Suprapubic skin (tissue), 4 donors: ENCODE measurements at regions not wholly inside any gene's neighbourhood (a gene's known extent, or its start where the extent isn't known, plus 50 kb on each side); places are given as distances from the start of the nearest gene placed in this dataset.

Experiments
- DNase-seq, 2 donors: peaks; one replicate each; pipeline ENCODE4 v3.0.0-alpha.2; 2019; ENCODE audit warnings: low spot score in 2 of 2
- H3K27ac ChIP-seq: fragments of 200-600 bp; sonication (generic); one replicate; pipeline ENCODE4 v1.5.1; 2019
- H3K27me3 ChIP-seq: fragments of 200-600 bp; sonication (generic); one replicate; pipeline ENCODE4 v1.5.1; 2019
- H3K36me3 ChIP-seq: fragments of 200-600 bp; sonication (generic); one replicate; pipeline ENCODE4 v1.5.1; 2019
- H3K4me1 ChIP-seq: fragments of 200-600 bp; sonication (generic); one replicate; pipeline ENCODE4 v1.5.1; 2019
- H3K4me3 ChIP-seq: fragments of 200-600 bp; sonication (generic); one replicate; pipeline ENCODE4 v1.5.1; 2019; ENCODE audit warnings: mild to moderate bottlenecking
- H3K9me3 ChIP-seq: fragments of 200-600 bp; sonication (generic); one replicate; pipeline ENCODE4 v1.5.1; 2019
- EP300 ChIP-seq: sonication (generic); formaldehyde crosslinking; IDR thresholded peaks from one replicate; pipeline ENCODE4 v1.6.1; 2017; ENCODE audit warnings: antibody characterized with exemption
- POLR2A ChIP-seq, 2 donors: fragments of 450-650 bp; IDR thresholded peaks; one replicate each; pipeline ENCODE4 v1.6.1; 2017; ENCODE audit warnings: antibody characterized with exemption in 2 of 2, mild to moderate bottlenecking in 2 of 2, moderate library complexity in 2 of 2
- POLR2AphosphoS5 ChIP-seq, 3 donors: sonication (generic); formaldehyde crosslinking; IDR thresholded peaks; one replicate each; pipeline ENCODE4 v1.6.1; 2017; ENCODE audit warnings: antibody characterized with exemption in 3 of 3
- WGBS: methylation state at CpG from one replicate; pipeline ENCODE4 v1.1.5; 2018; 5-methylcytosine and 5-hydroxymethylcytosine counted together
- TF ChIP-seq, protein P1 (sequence below), 2 donors: fragments of 200-600 bp in 1 of 2; fragments of 450-650 bp in 1 of 2; sonication (generic) in 1 of 2; IDR thresholded peaks; one replicate each; pipeline ENCODE4 v1.5.1; 2016 to 2019; ENCODE audit warnings: antibody characterized with exemption in 2 of 2, mild to moderate bottlenecking in 1 of 2, moderate library complexity in 1 of 2

DNA sequence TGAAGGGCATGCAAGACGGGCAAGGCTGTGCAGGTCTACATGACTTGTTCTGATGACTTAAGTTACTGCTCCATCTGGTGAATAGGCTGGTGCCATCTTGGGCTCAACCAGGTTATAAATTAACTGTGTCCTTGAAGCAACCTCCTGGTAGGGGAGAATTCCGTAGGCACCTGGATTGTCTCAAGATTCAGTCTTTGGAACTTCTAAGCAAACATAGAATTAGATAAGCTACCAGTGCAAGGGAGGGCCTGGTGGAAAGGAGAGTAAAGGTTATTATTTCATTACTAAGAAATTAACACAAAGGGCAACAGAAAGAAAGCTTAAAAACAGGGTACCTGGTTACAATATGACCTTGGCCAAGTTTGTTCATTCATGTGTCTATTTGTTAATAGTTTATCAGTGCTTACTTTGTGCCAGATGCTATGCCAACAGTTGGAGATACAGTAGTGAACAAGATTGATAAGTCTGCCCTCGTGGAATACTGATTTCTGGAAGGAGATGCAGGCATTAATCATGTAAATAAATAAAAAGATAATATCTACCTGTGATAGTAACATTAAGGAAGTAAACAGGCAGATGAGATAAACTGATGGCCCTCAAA lies 107.0 kb upstream of the PALS2 start:
- TF ChIP-seq EP300 = no peak
- no peak for TF ChIP-seq POLR2A (IDR thresholded peaks at IDR 0.05)
- no peak for TF ChIP-seq POLR2AphosphoS5 (IDR thresholded peaks at IDR 0.05)
- TF ChIP-seq, protein P1, sequence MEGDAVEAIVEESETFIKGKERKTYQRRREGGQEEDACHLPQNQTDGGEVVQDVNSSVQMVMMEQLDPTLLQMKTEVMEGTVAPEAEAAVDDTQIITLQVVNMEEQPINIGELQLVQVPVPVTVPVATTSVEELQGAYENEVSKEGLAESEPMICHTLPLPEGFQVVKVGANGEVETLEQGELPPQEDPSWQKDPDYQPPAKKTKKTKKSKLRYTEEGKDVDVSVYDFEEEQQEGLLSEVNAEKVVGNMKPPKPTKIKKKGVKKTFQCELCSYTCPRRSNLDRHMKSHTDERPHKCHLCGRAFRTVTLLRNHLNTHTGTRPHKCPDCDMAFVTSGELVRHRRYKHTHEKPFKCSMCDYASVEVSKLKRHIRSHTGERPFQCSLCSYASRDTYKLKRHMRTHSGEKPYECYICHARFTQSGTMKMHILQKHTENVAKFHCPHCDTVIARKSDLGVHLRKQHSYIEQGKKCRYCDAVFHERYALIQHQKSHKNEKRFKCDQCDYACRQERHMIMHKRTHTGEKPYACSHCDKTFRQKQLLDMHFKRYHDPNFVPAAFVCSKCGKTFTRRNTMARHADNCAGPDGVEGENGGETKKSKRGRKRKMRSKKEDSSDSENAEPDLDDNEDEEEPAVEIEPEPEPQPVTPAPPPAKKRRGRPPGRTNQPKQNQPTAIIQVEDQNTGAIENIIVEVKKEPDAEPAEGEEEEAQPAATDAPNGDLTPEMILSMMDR (IDR thresholded peaks at IDR 0.05) = no peak
- Histone ChIP-seq H3K4me1 (no peaks in the 10 kb centered on the region), H3K9me3 (no peaks in the 10 kb centered on the region), H3K36me3 (no peaks in the 10 kb centered on the region), H3K4me3 (no peak overlapping the region), H3K27me3 (no peaks in the 10 kb centered on the region), H3K27ac (no peak overlapping the region)
- DNase-seq = no peak
- WGBS = 62% methylated on average over 3 of the region's 3 CpGs

DNA sequence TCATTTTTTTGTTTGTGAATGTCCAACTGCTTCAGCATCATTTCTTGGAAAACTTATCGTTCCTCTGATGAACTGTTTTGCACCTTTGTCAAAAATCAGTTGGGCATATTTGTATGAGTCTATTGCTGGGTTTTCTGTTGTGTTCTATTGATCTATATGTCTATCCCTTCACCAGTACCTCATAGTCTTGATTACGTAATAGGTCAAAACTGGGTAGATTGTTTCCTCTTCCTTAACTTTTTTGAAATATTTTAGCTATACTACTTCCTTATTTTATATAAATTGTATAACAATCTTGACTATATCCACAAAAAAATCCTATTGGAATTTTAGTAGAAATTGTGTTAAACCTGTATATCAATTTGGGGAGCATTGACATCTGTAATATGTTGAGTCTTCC lies 104.1 kb upstream of the PALS2 start:
- Histone ChIP-seq H3K27ac (no peak overlapping the region), H3K36me3 (no peaks in the 10 kb centered on the region), H3K4me1 (no peaks in the 10 kb centered on the region), H3K27me3 (no peaks in the 10 kb centered on the region), H3K9me3 (no peaks in the 10 kb centered on the region), H3K4me3 (no peak overlapping the region)
- 87% methylated on average over 2 of the region's 2 CpGs for WGBS
- TF ChIP-seq POLR2A (IDR thresholded peaks at IDR 0.05) (no peak), EP300 (no peak), POLR2AphosphoS5 (IDR thresholded peaks at IDR 0.05) (no peak)
- TF ChIP-seq, protein P1 (IDR thresholded peaks at IDR 0.05) = no peak
- no peak for DNase-seq

DNA sequence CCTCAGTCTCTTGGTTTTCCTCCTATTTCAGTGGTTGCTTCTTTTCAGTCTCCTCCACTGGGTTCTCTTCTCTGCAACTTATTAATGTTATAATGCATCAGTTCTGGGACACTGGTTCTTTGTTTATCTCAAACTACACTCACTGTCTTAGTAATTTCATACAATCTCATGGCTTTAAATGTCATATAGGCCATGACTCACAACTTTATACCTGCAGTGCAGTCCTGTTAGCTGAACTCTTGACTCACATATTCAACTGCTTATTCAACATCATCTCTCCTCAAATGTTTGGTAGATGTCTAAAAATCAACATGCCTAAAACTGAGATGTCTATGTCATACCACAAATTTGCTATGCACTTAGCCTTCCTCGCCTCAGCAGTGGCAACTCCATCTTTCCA lies 101.2 kb upstream of the PALS2 start:
- Histone ChIP-seq H3K4me3 (no peak overlapping the region), H3K27ac (no peak overlapping the region), H3K4me1 (peaks cover under 1% of the 10 kb centered on the region), H3K36me3 (no peaks in the 10 kb centered on the region), H3K9me3 (no peaks in the 10 kb centered on the region), H3K27me3 (no peaks in the 10 kb centered on the region)
- WGBS = 87% methylated on average over 1 of the region's 1 CpG
- DNase-seq = no peak
- no peak for TF ChIP-seq EP300
- TF ChIP-seq POLR2AphosphoS5 (IDR thresholded peaks at IDR 0.05) = no peak
- TF ChIP-seq, protein P1 (IDR thresholded peaks at IDR 0.05) = no peak
- TF ChIP-seq POLR2A (IDR thresholded peaks at IDR 0.05) = no peak

DNA sequence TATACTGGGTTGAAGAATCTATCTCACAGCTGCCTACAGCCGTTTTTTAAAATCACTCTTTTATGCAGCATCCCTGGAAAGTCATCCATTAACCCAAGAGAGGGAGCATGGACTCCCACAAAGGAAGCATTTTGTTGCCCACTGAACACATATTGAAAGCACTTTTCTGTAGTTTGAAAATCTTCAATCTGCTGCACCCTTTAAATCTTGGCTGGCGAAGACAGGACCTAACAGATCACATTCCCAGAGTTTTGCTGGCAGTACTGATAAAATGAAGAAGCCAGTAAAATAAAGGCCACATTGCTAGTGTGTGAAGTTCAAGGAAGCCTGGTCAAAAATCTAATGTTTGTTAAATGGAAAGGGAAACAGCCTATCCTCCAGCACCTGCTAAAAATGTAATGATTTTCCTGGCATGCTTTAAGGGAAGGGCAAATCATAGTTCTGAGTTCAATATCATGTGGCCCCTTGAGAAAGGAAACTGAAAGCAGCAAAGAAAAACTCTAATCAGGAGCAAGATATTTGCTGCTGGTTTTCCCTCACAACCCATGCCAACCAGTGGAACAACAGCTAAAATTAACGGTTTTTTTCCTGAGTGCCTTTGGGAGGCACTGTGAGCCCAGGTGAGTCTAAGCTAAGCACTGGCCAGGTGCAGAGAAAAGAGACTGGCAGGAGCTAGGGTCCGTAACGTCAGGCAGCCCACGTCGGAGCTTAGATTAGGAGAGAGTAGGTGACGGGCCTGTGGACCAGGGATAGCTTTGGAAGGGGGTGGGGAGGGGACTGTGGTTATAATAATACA lies 97.9 kb upstream of the PALS2 start:
- H3K4me1 ChIP-seq = peaks cover 10% of the 10 kb centered on the region
- DNase-seq = no peak
- 75% methylated on average over 8 of the region's 8 CpGs for WGBS

DNA sequence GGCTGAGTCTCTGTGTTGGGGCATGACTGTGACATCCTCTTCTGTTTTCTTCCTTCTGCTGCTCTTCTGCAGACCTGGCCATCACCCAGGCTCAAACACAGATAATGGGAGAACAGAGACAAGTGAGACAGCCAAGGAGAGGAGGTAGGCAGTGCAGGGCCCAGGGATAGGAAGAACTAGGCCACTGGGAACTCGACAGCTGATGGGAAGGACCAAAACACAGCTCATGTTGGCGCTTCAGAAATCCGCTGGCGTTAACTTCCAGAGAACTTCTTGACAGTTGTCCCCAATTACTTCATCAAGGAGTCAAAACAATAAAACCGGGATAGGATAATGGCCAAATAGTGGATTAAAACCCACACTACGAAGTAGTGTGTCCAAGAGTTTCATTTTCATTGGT lies 97.0 kb upstream of the PALS2 start:
- Histone ChIP-seq H3K36me3 (no peaks in the 10 kb centered on the region), H3K27ac (no peak overlapping the region), H3K4me1 (peaks cover 10% of the 10 kb centered on the region), H3K4me3 (no peak overlapping the region), H3K9me3 (no peaks in the 10 kb centered on the region), H3K27me3 (no peaks in the 10 kb centered on the region)
- DNase-seq = no peak
- TF ChIP-seq, protein P1 (IDR thresholded peaks at IDR 0.05) = no peak
- TF ChIP-seq EP300 (no peak), POLR2AphosphoS5 (IDR thresholded peaks at IDR 0.05) (no peak), POLR2A (IDR thresholded peaks at IDR 0.05) (no peak)
- 70% methylated on average over 6 of the region's 6 CpGs for WGBS

More for the DNA sequence above, 97.9 kb upstream of the PALS2 start:
- TF ChIP-seq POLR2AphosphoS5 (IDR thresholded peaks at IDR 0.05) = no peak
- no peak for TF ChIP-seq POLR2A (IDR thresholded peaks at IDR 0.05)
- TF ChIP-seq, protein P1 (IDR thresholded peaks at IDR 0.05) = no peak
- no peak for TF ChIP-seq EP300
- Histone ChIP-seq H3K27me3 (no peaks in the 10 kb centered on the region), H3K9me3 (no peaks in the 10 kb centered on the region), H3K4me3 (no peak overlapping the region), H3K27ac (no peak overlapping the region), H3K36me3 (no peaks in the 10 kb centered on the region)
